Panc1 (cell line): ENCODE measurements at regions not wholly inside any gene's neighbourhood (a gene's known extent, or its start where the extent isn't known, plus 50 kb on each side); places are given as distances from the start of the nearest gene placed in this dataset.

Experiments
- ATAC-seq: fragments of 200-7000 bp; cut with Tn5 transposase; 2 replicates; pipeline ENCODE4 v1.9.1; 2020; ENCODE audit warnings: mild to moderate bottlenecking, moderate library complexity
- BruUV-seq: library from RNA; stranded (reverse); fragments of 400-500 nt; replicated peaks from 2 replicates; lab custom pipeline; 2021; lab: Mats Ljungman, UMichigan
- CTCF ChIA-PET: fragments of 300-600 bp; sonication (Branson Sonifier 250); formaldehyde crosslinking; loops from one replicate; lab custom pipeline; 2022; ENCODE audit warnings: antibody characterized with exemption; lab: Charles Lee
- POLR2A ChIA-PET: fragments of 300-600 bp; sonication (Branson Sonifier 250); formaldehyde crosslinking; loops from one replicate; lab custom pipeline; 2022; ENCODE audit warnings: antibody characterized with exemption; lab: Charles Lee
- DNase-seq: peaks from one replicate; pipeline ENCODE4 v3.0.0-alpha.2; 2010; ENCODE audit warnings: low read depth, low spot score
- H3K27ac ChIP-seq: 2 replicates; pipeline ENCODE4 v1.5.1; 2011; ENCODE audit warnings: mild to moderate bottlenecking, low read length, inconsistent platforms
- H3K27me3 ChIP-seq: fragments of 200-500 bp; sonication (Bioruptor generic); 2 replicates; pipeline ENCODE4 v1.6.0; 2014; ENCODE audit warnings: low read length, inconsistent platforms; ENCODE audit not compliant: control insufficient read depth, insufficient read depth
- H3K36me3 ChIP-seq: fragments of 200-500 bp; sonication (Bioruptor generic); 2 replicates; pipeline ENCODE4 v1.5.1; 2014; ENCODE audit warnings: inconsistent platforms, mild to moderate bottlenecking, low read length, moderate library complexity; ENCODE audit not compliant: control insufficient read depth, insufficient read depth
- H3K4me1 ChIP-seq: 2 replicates; pipeline ENCODE4 v1.5.1; 2011; ENCODE audit warnings: inconsistent platforms, mild to moderate bottlenecking, low read length, moderate library complexity; ENCODE audit not compliant: control insufficient read depth, insufficient read depth
- H3K4me3 ChIP-seq, 2 experiments: 2 replicates each; pipeline ENCODE4 v1.5.1; 2011 to 2012; ENCODE audit warnings: low read depth in 2 of 2, low read length in 2 of 2, mild to moderate bottlenecking in 2 of 2, inconsistent platforms in 1 of 2, moderate library complexity in 1 of 2
- H3K9me3 ChIP-seq: fragments of 200-500 bp; sonication (Bioruptor generic); 2 replicates; pipeline ENCODE4 v1.5.1; 2014; ENCODE audit warnings: low read depth, mild to moderate bottlenecking, inconsistent platforms, low read length, moderate library complexity; ENCODE audit not compliant: control insufficient read depth, insufficient read depth
- POLR2AphosphoS5 ChIP-seq: IDR thresholded peaks from 2 replicates; pipeline ENCODE4 v1.6.1; 2012; ENCODE audit warnings: mild to moderate bottlenecking, low read depth, low read length, moderate library complexity
- SIN3A ChIP-seq: IDR thresholded peaks from 2 replicates; pipeline ENCODE4 v1.6.1; 2012; ENCODE audit warnings: low read depth, mild to moderate bottlenecking, low read length, moderate library complexity, borderline replicate concordance; ENCODE audit not compliant: insufficient read depth
- TCF7L2 ChIP-seq: IDR thresholded peaks from 2 replicates; pipeline ENCODE4 v1.6.1; 2011; ENCODE audit warnings: mild to moderate bottlenecking, low read depth, low read length, inconsistent platforms
- in situ Hi-C: cut with HindIII; loops from 2 replicates; pipeline ENCODE4 v1.10.0; 2016; ENCODE audit warnings: low sequenced_read_pairs, low pct_unique_long_range_greater_than_20kb
- intact Hi-C: fragments of 100-400 bp; cut with micrococcal nuclease; formaldehyde crosslinking; loops from one replicate; pipeline ENCODE4 v1.10.0; 2022; ENCODE audit not compliant: unreplicated experiment
- TF ChIP-seq, protein P1 (sequence below), 2 experiments: IDR thresholded peaks; 2 replicates each; pipeline ENCODE4 v1.6.1; 2011 to 2012; ENCODE audit warnings: low read depth in 2 of 2, control low read depth in 1 of 2, low read length in 1 of 2, mild to moderate bottlenecking in 1 of 2, moderate library complexity in 1 of 2; ENCODE audit not compliant: insufficient read depth in 1 of 2
- TF ChIP-seq, protein P2 (sequence below): fragments of 450-650 bp; IDR thresholded peaks from 2 replicates; pipeline ENCODE4 v1.5.1; 2017; ENCODE audit warnings: mild to moderate bottlenecking

DNA sequence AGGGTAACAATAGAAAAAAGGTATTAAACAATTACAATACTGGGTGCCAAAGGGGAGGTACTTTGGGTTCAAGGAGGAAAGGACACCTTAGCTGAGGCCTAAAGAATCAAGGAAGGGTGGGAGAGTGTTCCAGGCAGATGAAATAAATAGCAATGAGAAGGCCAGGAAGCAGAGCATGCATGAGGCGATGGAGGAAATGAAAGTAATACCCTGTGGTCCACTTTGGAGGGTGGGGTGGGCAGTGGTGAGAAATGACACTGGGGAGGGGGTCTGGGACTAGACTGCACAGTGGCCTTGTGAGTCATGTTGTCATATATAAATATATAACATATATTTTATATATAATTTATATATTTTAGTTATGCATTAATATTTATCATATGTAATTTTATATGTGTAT is 55.9 kb downstream of the BHLHE40 start:
- intact Hi-C loops, result no loop called here
- ChIA-PET CTCF (no interaction called here), POLR2A (no interaction called here)
- BruUV-seq, result no TSS peak
- no peaks in the 10 kb centered on the region for H3K9me3 ChIP-seq
- H3K4me1 ChIP-seq, result no peaks in the 10 kb centered on the region
- H3K27ac ChIP-seq, result no peak overlapping the region
- H3K4me3 ChIP-seq, result no peak overlapping the region
- no peaks in the 10 kb centered on the region for H3K27me3 ChIP-seq
- DNase-seq (no peak), ATAC-seq (no peak)
- TF ChIP-seq TCF7L2, result no peak
- TF ChIP-seq, protein P1, sequence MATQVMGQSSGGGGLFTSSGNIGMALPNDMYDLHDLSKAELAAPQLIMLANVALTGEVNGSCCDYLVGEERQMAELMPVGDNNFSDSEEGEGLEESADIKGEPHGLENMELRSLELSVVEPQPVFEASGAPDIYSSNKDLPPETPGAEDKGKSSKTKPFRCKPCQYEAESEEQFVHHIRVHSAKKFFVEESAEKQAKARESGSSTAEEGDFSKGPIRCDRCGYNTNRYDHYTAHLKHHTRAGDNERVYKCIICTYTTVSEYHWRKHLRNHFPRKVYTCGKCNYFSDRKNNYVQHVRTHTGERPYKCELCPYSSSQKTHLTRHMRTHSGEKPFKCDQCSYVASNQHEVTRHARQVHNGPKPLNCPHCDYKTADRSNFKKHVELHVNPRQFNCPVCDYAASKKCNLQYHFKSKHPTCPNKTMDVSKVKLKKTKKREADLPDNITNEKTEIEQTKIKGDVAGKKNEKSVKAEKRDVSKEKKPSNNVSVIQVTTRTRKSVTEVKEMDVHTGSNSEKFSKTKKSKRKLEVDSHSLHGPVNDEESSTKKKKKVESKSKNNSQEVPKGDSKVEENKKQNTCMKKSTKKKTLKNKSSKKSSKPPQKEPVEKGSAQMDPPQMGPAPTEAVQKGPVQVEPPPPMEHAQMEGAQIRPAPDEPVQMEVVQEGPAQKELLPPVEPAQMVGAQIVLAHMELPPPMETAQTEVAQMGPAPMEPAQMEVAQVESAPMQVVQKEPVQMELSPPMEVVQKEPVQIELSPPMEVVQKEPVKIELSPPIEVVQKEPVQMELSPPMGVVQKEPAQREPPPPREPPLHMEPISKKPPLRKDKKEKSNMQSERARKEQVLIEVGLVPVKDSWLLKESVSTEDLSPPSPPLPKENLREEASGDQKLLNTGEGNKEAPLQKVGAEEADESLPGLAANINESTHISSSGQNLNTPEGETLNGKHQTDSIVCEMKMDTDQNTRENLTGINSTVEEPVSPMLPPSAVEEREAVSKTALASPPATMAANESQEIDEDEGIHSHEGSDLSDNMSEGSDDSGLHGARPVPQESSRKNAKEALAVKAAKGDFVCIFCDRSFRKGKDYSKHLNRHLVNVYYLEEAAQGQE (IDR thresholded peaks at IDR 0.05; ENCODE audit: insufficient read depth in 1 of 2, low read depth in 2 of 2, low read length in 1 of 2), result no peak
- TF ChIP-seq SIN3A, result no peak
- TF ChIP-seq, protein P2, sequence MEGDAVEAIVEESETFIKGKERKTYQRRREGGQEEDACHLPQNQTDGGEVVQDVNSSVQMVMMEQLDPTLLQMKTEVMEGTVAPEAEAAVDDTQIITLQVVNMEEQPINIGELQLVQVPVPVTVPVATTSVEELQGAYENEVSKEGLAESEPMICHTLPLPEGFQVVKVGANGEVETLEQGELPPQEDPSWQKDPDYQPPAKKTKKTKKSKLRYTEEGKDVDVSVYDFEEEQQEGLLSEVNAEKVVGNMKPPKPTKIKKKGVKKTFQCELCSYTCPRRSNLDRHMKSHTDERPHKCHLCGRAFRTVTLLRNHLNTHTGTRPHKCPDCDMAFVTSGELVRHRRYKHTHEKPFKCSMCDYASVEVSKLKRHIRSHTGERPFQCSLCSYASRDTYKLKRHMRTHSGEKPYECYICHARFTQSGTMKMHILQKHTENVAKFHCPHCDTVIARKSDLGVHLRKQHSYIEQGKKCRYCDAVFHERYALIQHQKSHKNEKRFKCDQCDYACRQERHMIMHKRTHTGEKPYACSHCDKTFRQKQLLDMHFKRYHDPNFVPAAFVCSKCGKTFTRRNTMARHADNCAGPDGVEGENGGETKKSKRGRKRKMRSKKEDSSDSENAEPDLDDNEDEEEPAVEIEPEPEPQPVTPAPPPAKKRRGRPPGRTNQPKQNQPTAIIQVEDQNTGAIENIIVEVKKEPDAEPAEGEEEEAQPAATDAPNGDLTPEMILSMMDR, result no peak
- TF ChIP-seq POLR2AphosphoS5, result no peak
- H3K36me3 ChIP-seq, result no peaks in the 10 kb centered on the region
- in situ Hi-C loops, result no loop called here

DNA sequence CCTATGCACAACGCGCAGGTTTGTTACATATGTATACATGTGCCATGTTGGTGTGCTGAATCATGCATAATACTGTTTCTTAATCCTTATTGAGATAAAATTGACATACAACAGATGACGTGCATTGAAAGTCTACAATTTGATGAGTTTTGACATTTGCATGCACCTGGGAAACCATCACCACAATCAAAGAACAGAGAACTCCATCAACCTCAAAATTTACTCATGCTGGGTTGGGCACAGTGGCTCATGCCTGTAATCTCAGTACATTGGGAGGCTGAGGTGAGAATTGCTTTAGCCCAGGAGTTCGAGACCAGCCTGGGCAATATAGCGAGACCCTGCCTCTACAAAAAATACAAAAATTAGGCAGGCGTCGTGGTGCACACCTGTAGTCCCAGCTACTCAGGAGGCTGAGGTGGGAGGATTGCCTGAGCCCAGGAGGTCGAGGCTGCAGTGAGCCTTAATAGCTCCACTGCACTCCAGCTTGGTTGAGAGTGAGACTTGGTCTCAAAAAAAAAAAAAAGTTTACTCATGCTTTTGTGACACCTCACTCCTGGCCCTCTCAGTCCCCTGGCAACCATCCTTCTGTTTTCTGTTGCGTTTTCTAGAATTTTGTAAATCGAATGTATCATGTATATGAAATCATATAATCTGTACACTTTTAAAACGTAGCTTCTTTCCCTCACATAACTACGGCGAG is 56.6 kb downstream of the BHLHE40 start:
- DNase-seq (no peak), ATAC-seq (no peak)
- intact Hi-C loops (no loop called here), in situ Hi-C loops (no loop called here)
- Histone ChIP-seq H3K9me3 (no peaks in the 10 kb centered on the region), H3K27ac (no peak overlapping the region), H3K36me3 (no peaks in the 10 kb centered on the region), H3K27me3 (no peaks in the 10 kb centered on the region), H3K4me1 (no peaks in the 10 kb centered on the region), H3K4me3 (no peak overlapping the region)
- TF ChIP-seq TCF7L2 (no peak), SIN3A (no peak)
- ChIA-PET POLR2A (no interaction called here), CTCF (no interaction called here)
- no TSS peak for BruUV-seq

DNA sequence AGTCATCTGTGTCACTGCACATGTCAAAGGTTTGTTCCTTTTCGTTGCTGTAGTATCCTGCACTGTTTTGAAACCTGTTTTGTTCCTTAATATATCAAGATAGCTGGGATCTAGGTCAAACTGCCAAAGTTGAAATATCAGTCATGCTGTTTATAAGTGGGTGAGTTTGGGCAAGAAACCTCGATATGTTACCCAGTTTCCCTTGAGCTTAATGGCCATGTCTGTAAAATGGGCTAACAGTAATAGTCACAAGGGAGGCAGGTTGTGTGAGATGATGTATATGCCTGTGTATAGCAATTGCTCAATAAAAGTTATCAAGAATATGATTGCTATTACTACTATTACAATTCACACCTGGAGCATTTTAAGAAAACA is 57.1 kb downstream of the BHLHE40 start:
- Histone ChIP-seq H3K27ac (no peak overlapping the region), H3K4me1 (no peaks in the 10 kb centered on the region), H3K27me3 (no peaks in the 10 kb centered on the region), H3K9me3 (no peaks in the 10 kb centered on the region), H3K4me3 (no peak overlapping the region), H3K36me3 (no peaks in the 10 kb centered on the region)
- no peak for TF ChIP-seq POLR2AphosphoS5
- TF ChIP-seq, protein P2, result no peak
- TF ChIP-seq, protein P1 (IDR thresholded peaks at IDR 0.05; ENCODE audit: insufficient read depth in 1 of 2, low read depth in 2 of 2, low read length in 1 of 2), result no peak
- no peak for TF ChIP-seq SIN3A
- TF ChIP-seq TCF7L2, result no peak
- intact Hi-C loops (no loop called here), in situ Hi-C loops (no loop called here)
- BruUV-seq, result no TSS peak
- ChIA-PET CTCF (no interaction called here), POLR2A (no interaction called here)
- ATAC-seq (no peak), DNase-seq (no peak)
